Keratinocyte (primary cell): ENCODE measurements at regions not wholly inside any gene's neighbourhood (a gene's known extent, or its start where the extent isn't known, plus 50 kb on each side); places are given as distances from the start of the nearest gene placed in this dataset.

Experiments used
- DNase-seq: peaks from one replicate; pipeline ENCODE4 v3.0.0-alpha.2; 2011; ENCODE audit warnings: low read depth, missing footprints, low spot score
- FAIRE-seq: peaks from 2 replicates; lab custom pipeline; 2011; peaks lifted over from hg19 to GRCh38; lab: Jason Lieb, UNC
- H2AFZ ChIP-seq: 2 replicates; pipeline ENCODE4 v1.6.0; 2012; ENCODE audit warnings: low read length, control low read depth, inconsistent platforms; ENCODE audit not compliant: control insufficient read depth
- H3K27ac ChIP-seq: 2 replicates; pipeline ENCODE4 v1.5.1; 2011; ENCODE audit warnings: low read length; ENCODE audit not compliant: control insufficient read depth, insufficient read depth
- H3K27me3 ChIP-seq: 3 replicates; pipeline ENCODE4 v1.6.0; 2011; ENCODE audit warnings: low read length; ENCODE audit not compliant: control insufficient read depth, insufficient read depth; ENCODE audit errors: extremely low read depth
- H3K36me3 ChIP-seq, 2 experiments: 2 replicates in 1 of 2; 3 replicates in 1 of 2; pipeline ENCODE4 v1.5.1; 2011; ENCODE audit warnings: low read length in 2 of 2, mild to moderate bottlenecking in 1 of 2; ENCODE audit not compliant: control insufficient read depth in 2 of 2, insufficient read depth in 2 of 2; ENCODE audit errors: extremely low read depth in 1 of 2
- H3K4me1 ChIP-seq: 3 replicates; pipeline ENCODE4 v1.5.1; 2011; ENCODE audit warnings: low read length; ENCODE audit not compliant: control insufficient read depth, insufficient read depth; ENCODE audit errors: extremely low read depth
- H3K4me2 ChIP-seq: 3 replicates; pipeline ENCODE4 v1.6.0; 2011; ENCODE audit warnings: low read depth, low read length; ENCODE audit not compliant: control insufficient read depth, insufficient read depth; ENCODE audit errors: extremely low read depth
- H3K4me3 ChIP-seq, 3 experiments: fragments of 200-600 bp in 1 of 3; sonication (generic) in 1 of 3; 2 replicates in 2 of 3; 3 replicates in 1 of 3; pipeline ENCODE4 v1.5.1; 2011 to 2016; ENCODE audit warnings: low read length in 3 of 3, mild to moderate bottlenecking in 3 of 3, control low read depth in 2 of 3, inconsistent platforms in 1 of 3, low read depth in 1 of 3, mixed read lengths in 1 of 3, mixed run types in 1 of 3, moderate library complexity in 1 of 3; ENCODE audit not compliant: control insufficient read depth in 2 of 3, insufficient read depth in 2 of 3; ENCODE audit errors: extremely low read depth in 1 of 3
- H3K79me2 ChIP-seq: 2 replicates; pipeline ENCODE4 v1.6.0; 2012; ENCODE audit warnings: low read length; ENCODE audit not compliant: control insufficient read depth, insufficient read depth
- H3K9ac ChIP-seq: 3 replicates; pipeline ENCODE4 v1.6.0; 2011; ENCODE audit warnings: low read length; ENCODE audit not compliant: control insufficient read depth, insufficient read depth; ENCODE audit errors: extremely low read depth
- H3K9me1 ChIP-seq: 3 replicates; pipeline ENCODE4 v1.6.0; 2011; ENCODE audit warnings: low read length; ENCODE audit not compliant: control insufficient read depth, insufficient read depth; ENCODE audit errors: extremely low read depth
- H3K9me3 ChIP-seq: 2 replicates; pipeline ENCODE4 v1.5.1; 2012; ENCODE audit warnings: low read depth, low read length; ENCODE audit not compliant: control insufficient read depth
- H4K20me1 ChIP-seq: 3 replicates; pipeline ENCODE4 v1.6.0; 2011; ENCODE audit warnings: low read length; ENCODE audit not compliant: control insufficient read depth, insufficient read depth; ENCODE audit errors: extremely low read depth
- EZH2 ChIP-seq: IDR thresholded peaks from one replicate; pipeline ENCODE4 v1.6.1; 2012; ENCODE audit warnings: inconsistent platforms, mild to moderate bottlenecking, low read length, moderate library complexity
- dilution Hi-C: fragments of 300-500 bp; cut with MboI; formaldehyde crosslinking; loops from one replicate; pipeline ENCODE4 v1.7.0; 2020; ENCODE audit warnings: low sequenced_read_pairs; ENCODE audit not compliant: extremely low pct_ligation_motif_present
- TF ChIP-seq, protein P1 (sequence below), 3 experiments: IDR thresholded peaks in 1 of 3; conservative IDR thresholded peaks in 1 of 3; optimal IDR thresholded peaks in 1 of 3; 2 replicates in 2 of 3; 3 replicates in 1 of 3; pipeline versions ENCODE3 to v1.5.1; 2011; ENCODE audit warnings: low read length in 3 of 3, mild to moderate bottlenecking in 3 of 3, moderate library complexity in 2 of 3, control low read depth in 1 of 3, inconsistent platforms in 1 of 3; ENCODE audit not compliant: insufficient read depth in 2 of 3; ENCODE audit errors: extremely low read depth in 1 of 3

- H3K4me3 ChIP-seq = no peak overlapping the region
- H3K9me1 ChIP-seq = no peaks in the 10 kb centered on the region
- H4K20me1 ChIP-seq = no peaks in the 10 kb centered on the region
- H3K79me2 ChIP-seq = no peaks in the 10 kb centered on the region
- TF ChIP-seq, protein P1, sequence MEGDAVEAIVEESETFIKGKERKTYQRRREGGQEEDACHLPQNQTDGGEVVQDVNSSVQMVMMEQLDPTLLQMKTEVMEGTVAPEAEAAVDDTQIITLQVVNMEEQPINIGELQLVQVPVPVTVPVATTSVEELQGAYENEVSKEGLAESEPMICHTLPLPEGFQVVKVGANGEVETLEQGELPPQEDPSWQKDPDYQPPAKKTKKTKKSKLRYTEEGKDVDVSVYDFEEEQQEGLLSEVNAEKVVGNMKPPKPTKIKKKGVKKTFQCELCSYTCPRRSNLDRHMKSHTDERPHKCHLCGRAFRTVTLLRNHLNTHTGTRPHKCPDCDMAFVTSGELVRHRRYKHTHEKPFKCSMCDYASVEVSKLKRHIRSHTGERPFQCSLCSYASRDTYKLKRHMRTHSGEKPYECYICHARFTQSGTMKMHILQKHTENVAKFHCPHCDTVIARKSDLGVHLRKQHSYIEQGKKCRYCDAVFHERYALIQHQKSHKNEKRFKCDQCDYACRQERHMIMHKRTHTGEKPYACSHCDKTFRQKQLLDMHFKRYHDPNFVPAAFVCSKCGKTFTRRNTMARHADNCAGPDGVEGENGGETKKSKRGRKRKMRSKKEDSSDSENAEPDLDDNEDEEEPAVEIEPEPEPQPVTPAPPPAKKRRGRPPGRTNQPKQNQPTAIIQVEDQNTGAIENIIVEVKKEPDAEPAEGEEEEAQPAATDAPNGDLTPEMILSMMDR (optimal IDR thresholded peaks at IDR 0.05 in 1 of 3, IDR thresholded peaks at IDR 0.05 in 1 of 3, conservative IDR thresholded peaks at IDR 0.05 in 1 of 3; ENCODE audit: extremely low read depth in 1 of 3, insufficient read depth in 2 of 3, low read length in 3 of 3) = no peak
- TF ChIP-seq EZH2 = no peak
- dilution Hi-C loops = no loop called here
- H3K36me3 ChIP-seq = no peaks in the 10 kb centered on the region
- no peaks in the 10 kb centered on the region for H3K9me3 ChIP-seq
- no peaks in the 10 kb centered on the region for H3K27me3 ChIP-seq
- DNase-seq (no peak), FAIRE-seq (no peak)
- no peak overlapping the region for H2AFZ ChIP-seq
- H3K4me1 ChIP-seq = no peaks in the 10 kb centered on the region
- no peak overlapping the region for H3K27ac ChIP-seq
- no peak overlapping the region for H3K4me2 ChIP-seq
- no peak overlapping the region for H3K9ac ChIP-seq
Measured at GRCh38 chr15:45904019-45904418, 269.2 kb downstream of the SQOR start.

- H3K9me1 ChIP-seq = no peaks in the 10 kb centered on the region
- FAIRE-seq = no peak
- dilution Hi-C loops = no loop called here
Measured at GRCh38 chr15:45906230-45906629, 271.4 kb downstream of the SQOR start.

More at GRCh38 chr15:45906230-45906629, 271.4 kb downstream of the SQOR start:
- H3K36me3 ChIP-seq = no peaks in the 10 kb centered on the region
- H4K20me1 ChIP-seq = no peaks in the 10 kb centered on the region
- no peaks in the 10 kb centered on the region for H3K4me1 ChIP-seq
- no peaks in the 10 kb centered on the region for H3K9me3 ChIP-seq
- DNase-seq = no peak
- no peak overlapping the region for H3K27ac ChIP-seq
- H3K79me2 ChIP-seq = no peaks in the 10 kb centered on the region
- H3K4me2 ChIP-seq = no peak overlapping the region
- H2AFZ ChIP-seq = no peak overlapping the region
- H3K27me3 ChIP-seq = no peaks in the 10 kb centered on the region
- TF ChIP-seq, protein P1 (optimal IDR thresholded peaks at IDR 0.05 in 1 of 3, IDR thresholded peaks at IDR 0.05 in 1 of 3, conservative IDR thresholded peaks at IDR 0.05 in 1 of 3; ENCODE audit: extremely low read depth in 1 of 3, insufficient read depth in 2 of 3, low read length in 3 of 3) = no peak
- no peak for TF ChIP-seq EZH2
- no peak overlapping the region for H3K4me3 ChIP-seq
- H3K9ac ChIP-seq = no peak overlapping the region
